Breast epithelium (tissue), 3 donors: ENCODE measurements at regions not wholly inside any gene's neighbourhood (a gene's known extent, or its start where the extent isn't known, plus 50 kb on each side); places are given as distances from the start of the nearest gene placed in this dataset.

Experiments
- POLR2A ChIP-seq: fragments of 450-650 bp; IDR thresholded peaks from one replicate; pipeline ENCODE4 v1.6.1; 2016; ENCODE audit warnings: antibody characterized with exemption, mild to moderate bottlenecking, moderate library complexity
- POLR2AphosphoS5 ChIP-seq, 3 donors: sonication (generic); formaldehyde crosslinking; IDR thresholded peaks; one replicate each; pipeline ENCODE4 v1.6.1; 2017; ENCODE audit warnings: antibody characterized with exemption in 3 of 3
- TF ChIP-seq, protein P1 (sequence below), 3 donors: fragments of 450-650 bp; IDR thresholded peaks; one replicate each; pipeline ENCODE4 v1.5.1; 2016 to 2017; ENCODE audit warnings: antibody characterized with exemption in 3 of 3, mild to moderate bottlenecking in 3 of 3, moderate library complexity in 3 of 3

GRCh38 chr6:144969602-144970272 is 684.6 kb downstream of the UTRN start:
- TF ChIP-seq, protein P1, sequence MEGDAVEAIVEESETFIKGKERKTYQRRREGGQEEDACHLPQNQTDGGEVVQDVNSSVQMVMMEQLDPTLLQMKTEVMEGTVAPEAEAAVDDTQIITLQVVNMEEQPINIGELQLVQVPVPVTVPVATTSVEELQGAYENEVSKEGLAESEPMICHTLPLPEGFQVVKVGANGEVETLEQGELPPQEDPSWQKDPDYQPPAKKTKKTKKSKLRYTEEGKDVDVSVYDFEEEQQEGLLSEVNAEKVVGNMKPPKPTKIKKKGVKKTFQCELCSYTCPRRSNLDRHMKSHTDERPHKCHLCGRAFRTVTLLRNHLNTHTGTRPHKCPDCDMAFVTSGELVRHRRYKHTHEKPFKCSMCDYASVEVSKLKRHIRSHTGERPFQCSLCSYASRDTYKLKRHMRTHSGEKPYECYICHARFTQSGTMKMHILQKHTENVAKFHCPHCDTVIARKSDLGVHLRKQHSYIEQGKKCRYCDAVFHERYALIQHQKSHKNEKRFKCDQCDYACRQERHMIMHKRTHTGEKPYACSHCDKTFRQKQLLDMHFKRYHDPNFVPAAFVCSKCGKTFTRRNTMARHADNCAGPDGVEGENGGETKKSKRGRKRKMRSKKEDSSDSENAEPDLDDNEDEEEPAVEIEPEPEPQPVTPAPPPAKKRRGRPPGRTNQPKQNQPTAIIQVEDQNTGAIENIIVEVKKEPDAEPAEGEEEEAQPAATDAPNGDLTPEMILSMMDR (IDR thresholded peaks at IDR 0.05), result no peak
- TF ChIP-seq POLR2A (no peak), POLR2AphosphoS5 (IDR thresholded peaks at IDR 0.05) (no peak)
